Hepatocyte (in vitro differentiated cells): ENCODE measurements at regions not wholly inside any gene's neighbourhood (a gene's known extent, or its start where the extent isn't known, plus 50 kb on each side); places are given as distances from the start of the nearest gene placed in this dataset.

Experiments
- DNase-seq: peaks from one replicate; pipeline ENCODE4 v3.0.0-alpha.2; 2016; ENCODE audit warnings: low spot score
- H2AFZ ChIP-seq: fragments of 200-600 bp; sonication (generic); 2 replicates; pipeline ENCODE4 v1.6.0; 2016; ENCODE audit warnings: antibody characterized with exemption, mild to moderate bottlenecking
- H3K27ac ChIP-seq: fragments of 200-600 bp; sonication (generic); 2 replicates; pipeline ENCODE4 v1.5.1; 2016; ENCODE audit warnings: mild to moderate bottlenecking
- H3K27me3 ChIP-seq: fragments of 200-600 bp; sonication (generic); 2 replicates; pipeline ENCODE4 v1.6.1; 2016
- H3K36me3 ChIP-seq: fragments of 200-600 bp; sonication (generic); replicated peaks from 2 replicates; pipeline ENCODE4 v1.5.1; 2016; ENCODE audit warnings: low read depth; ENCODE audit not compliant: insufficient read depth
- H3K4me1 ChIP-seq: fragments of 200-600 bp; sonication (generic); 2 replicates; pipeline ENCODE4 v1.5.1; 2016; ENCODE audit warnings: mild to moderate bottlenecking, moderate library complexity; ENCODE audit not compliant: insufficient read depth
- H3K4me2 ChIP-seq: fragments of 200-600 bp; sonication (generic); 2 replicates; pipeline ENCODE4 v1.6.0; 2016
- H3K4me3 ChIP-seq: fragments of 200-600 bp; sonication (generic); 2 replicates; pipeline ENCODE4 v1.5.1; 2016; ENCODE audit warnings: mild to moderate bottlenecking
- H3K79me2 ChIP-seq: fragments of 200-600 bp; sonication (generic); 2 replicates; pipeline ENCODE4 v1.6.0; 2017; ENCODE audit warnings: mild to moderate bottlenecking
- H3K9me2 ChIP-seq: fragments of 200-600 bp; sonication (generic); replicated peaks from 2 replicates; pipeline ENCODE4 v1.6.0; 2017; ENCODE audit warnings: mild to moderate bottlenecking; ENCODE audit not compliant: insufficient read depth
- H3K9me3 ChIP-seq: fragments of 200-600 bp; sonication (generic); 2 replicates; pipeline ENCODE4 v1.5.1; 2016; ENCODE audit warnings: low read depth, mild to moderate bottlenecking
- H4K20me1 ChIP-seq: fragments of 200-600 bp; sonication (generic); 2 replicates; pipeline ENCODE4 v1.6.0; 2016; ENCODE audit warnings: mild to moderate bottlenecking; ENCODE audit not compliant: insufficient read depth, poor library complexity, severe bottlenecking
- EZH2 ChIP-seq: fragments of 200-600 bp; sonication (generic); IDR thresholded peaks from 2 replicates; pipeline ENCODE4 v1.6.1; 2016; ENCODE audit warnings: antibody characterized with exemption, mild to moderate bottlenecking, borderline replicate concordance
- EZH2phosphoT487 ChIP-seq: fragments of 200-600 bp; sonication (generic); IDR thresholded peaks from one replicate; pipeline ENCODE4 v1.6.1; 2018; ENCODE audit warnings: antibody characterized with exemption, mild to moderate bottlenecking, low read depth, moderate library complexity; ENCODE audit not compliant: unreplicated experiment, severe bottlenecking
- WGBS: methylation state at CpG from one replicate; pipeline ENCODE4 v1.1.6; 2016; ENCODE audit warnings: low lambda C conversion rate; ENCODE audit errors: missing lambda C conversion rate; 5-methylcytosine and 5-hydroxymethylcytosine counted together
- TF ChIP-seq, protein P1 (sequence below): fragments of 200-600 bp; sonication (generic); IDR thresholded peaks from 2 replicates; pipeline ENCODE4 v1.5.1; 2016; ENCODE audit warnings: antibody characterized with exemption, mild to moderate bottlenecking; ENCODE audit not compliant: poor library complexity

GRCh38 chr9:88926781-88927505 lies 64.3 kb upstream of the S1PR3 start:
- Histone ChIP-seq H3K36me3 (no peaks in the 10 kb centered on the region), H3K9me3 (no peaks in the 10 kb centered on the region), H3K4me2 (no peak overlapping the region), H3K4me3 (no peak overlapping the region), H3K27ac (no peak overlapping the region), H2AFZ (no peak overlapping the region), H3K79me2 (no peaks in the 10 kb centered on the region), H3K9me2 (no peaks in the 10 kb centered on the region), H4K20me1 (no peaks in the 10 kb centered on the region), H3K27me3 (no peaks in the 10 kb centered on the region), H3K4me1 (no peaks in the 10 kb centered on the region)
- whole genome bisulfite sequencing: 91% methylated on average over 5 of the region's 5 CpGs
- DNase-seq: no peak
- no peak for TF ChIP-seq EZH2
- no peak for TF ChIP-seq EZH2phosphoT487
- TF ChIP-seq, protein P1, sequence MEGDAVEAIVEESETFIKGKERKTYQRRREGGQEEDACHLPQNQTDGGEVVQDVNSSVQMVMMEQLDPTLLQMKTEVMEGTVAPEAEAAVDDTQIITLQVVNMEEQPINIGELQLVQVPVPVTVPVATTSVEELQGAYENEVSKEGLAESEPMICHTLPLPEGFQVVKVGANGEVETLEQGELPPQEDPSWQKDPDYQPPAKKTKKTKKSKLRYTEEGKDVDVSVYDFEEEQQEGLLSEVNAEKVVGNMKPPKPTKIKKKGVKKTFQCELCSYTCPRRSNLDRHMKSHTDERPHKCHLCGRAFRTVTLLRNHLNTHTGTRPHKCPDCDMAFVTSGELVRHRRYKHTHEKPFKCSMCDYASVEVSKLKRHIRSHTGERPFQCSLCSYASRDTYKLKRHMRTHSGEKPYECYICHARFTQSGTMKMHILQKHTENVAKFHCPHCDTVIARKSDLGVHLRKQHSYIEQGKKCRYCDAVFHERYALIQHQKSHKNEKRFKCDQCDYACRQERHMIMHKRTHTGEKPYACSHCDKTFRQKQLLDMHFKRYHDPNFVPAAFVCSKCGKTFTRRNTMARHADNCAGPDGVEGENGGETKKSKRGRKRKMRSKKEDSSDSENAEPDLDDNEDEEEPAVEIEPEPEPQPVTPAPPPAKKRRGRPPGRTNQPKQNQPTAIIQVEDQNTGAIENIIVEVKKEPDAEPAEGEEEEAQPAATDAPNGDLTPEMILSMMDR: no peak

DNA sequence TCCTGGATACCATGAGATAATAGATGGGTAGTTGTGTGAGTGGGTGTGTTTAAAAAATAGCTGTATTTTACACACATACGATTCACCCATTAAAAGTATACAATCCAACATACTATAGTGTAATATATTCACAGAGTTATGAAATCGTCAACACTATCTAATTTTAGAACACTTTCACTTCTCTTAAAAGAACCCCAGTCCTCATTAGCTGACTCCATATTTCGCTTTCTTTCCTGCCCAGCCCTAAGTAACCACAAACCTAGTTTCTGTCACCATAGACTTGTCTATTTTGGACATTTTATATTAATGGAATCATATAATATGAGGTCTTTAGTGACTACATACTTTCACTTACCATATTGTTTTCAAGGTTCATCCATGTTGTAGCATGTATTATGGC lies 63.8 kb upstream of the S1PR3 start:
- Histone ChIP-seq H3K79me2 (no peaks in the 10 kb centered on the region), H3K9me2 (no peaks in the 10 kb centered on the region), H3K27ac (no peak overlapping the region), H4K20me1 (no peaks in the 10 kb centered on the region), H3K4me2 (no peak overlapping the region), H3K27me3 (no peaks in the 10 kb centered on the region), H2AFZ (no peak overlapping the region), H3K4me1 (no peaks in the 10 kb centered on the region), H3K9me3 (no peaks in the 10 kb centered on the region), H3K4me3 (no peak overlapping the region), H3K36me3 (no peaks in the 10 kb centered on the region)
- 97% methylated on average over 3 of the region's 3 CpGs for WGBS
- no peak for TF ChIP-seq EZH2phosphoT487
- TF ChIP-seq EZH2: no peak
- TF ChIP-seq, protein P1: no peak
- DNase-seq: no peak

DNA sequence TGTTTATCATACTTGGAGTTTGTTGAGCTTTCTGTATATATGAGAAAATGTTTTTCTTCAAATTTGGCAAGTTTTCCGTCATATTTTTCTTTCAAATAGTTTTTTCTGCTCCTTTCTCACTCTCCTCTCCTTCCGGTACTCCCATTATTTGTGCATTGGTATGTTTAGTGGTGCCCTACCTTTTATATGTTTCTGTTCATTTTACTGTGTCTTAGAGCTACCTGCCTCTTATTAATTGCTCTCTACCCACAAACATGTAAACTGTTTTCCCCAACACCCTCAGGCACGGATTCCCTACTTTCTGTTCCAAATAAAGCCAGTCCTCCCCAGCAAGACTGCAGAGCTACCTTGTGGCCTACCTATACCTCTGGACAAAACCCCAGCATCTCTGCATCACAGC lies 60.6 kb upstream of the S1PR3 start:
- Histone ChIP-seq H4K20me1 (no peaks in the 10 kb centered on the region), H3K27ac (no peak overlapping the region), H3K9me3 (no peaks in the 10 kb centered on the region), H2AFZ (no peak overlapping the region), H3K4me1 (no peaks in the 10 kb centered on the region), H3K79me2 (no peaks in the 10 kb centered on the region), H3K9me2 (no peaks in the 10 kb centered on the region), H3K36me3 (no peaks in the 10 kb centered on the region), H3K4me2 (no peak overlapping the region), H3K27me3 (no peaks in the 10 kb centered on the region), H3K4me3 (no peak overlapping the region)
- WGBS: 63% methylated on average over 3 of the region's 3 CpGs
- DNase-seq: no peak
- TF ChIP-seq EZH2phosphoT487 (no peak), EZH2 (no peak)
- TF ChIP-seq, protein P1: no peak

DNA sequence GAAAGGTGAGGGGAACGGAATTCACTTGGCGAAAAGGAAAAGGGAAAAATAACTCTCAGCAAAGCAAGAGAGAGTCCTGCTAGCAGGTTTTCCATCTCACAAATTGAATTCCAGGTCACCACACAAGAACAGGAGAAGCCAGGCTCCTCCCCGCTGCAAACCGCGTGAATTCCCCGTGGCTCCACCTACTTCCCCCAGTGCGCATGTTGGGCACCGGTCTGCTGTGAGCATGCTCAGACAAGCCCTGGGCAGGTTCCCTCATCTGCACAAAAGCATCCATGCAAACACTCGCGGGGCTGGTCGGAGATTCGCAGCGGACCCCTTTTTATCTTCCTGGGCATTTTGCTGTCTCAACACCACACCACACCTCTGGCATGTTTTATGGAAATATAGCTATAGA lies 58.5 kb upstream of the S1PR3 start:
- Histone ChIP-seq H3K4me2 (no peak overlapping the region), H3K27me3 (no peaks in the 10 kb centered on the region), H3K9me2 (no peaks in the 10 kb centered on the region), H3K9me3 (no peaks in the 10 kb centered on the region), H3K36me3 (no peaks in the 10 kb centered on the region), H4K20me1 (no peaks in the 10 kb centered on the region), H3K27ac (no peak overlapping the region), H3K4me1 (no peaks in the 10 kb centered on the region), H2AFZ (no peak overlapping the region), H3K79me2 (no peaks in the 10 kb centered on the region), H3K4me3 (no peak overlapping the region)
- WGBS: 94% methylated on average over 13 of the region's 13 CpGs
- TF ChIP-seq, protein P1: no peak
- no peak for TF ChIP-seq EZH2
- no peak for TF ChIP-seq EZH2phosphoT487
- DNase-seq: no peak
